Smooth muscle cell (in vitro differentiated cells): ENCODE measurements at regions not wholly inside any gene's neighbourhood (a gene's known extent, or its start where the extent isn't known, plus 50 kb on each side); places are given as distances from the start of the nearest gene placed in this dataset.

ENCODE experiments used
- DNase-seq: peaks from one replicate; lab custom pipeline; 2025; ENCODE audit not compliant: unreplicated experiment; lab: John Stamatoyannopoulos, UW
- H2AFZ ChIP-seq: fragments of 200-600 bp; sonication (generic); 2 replicates; pipeline ENCODE4 v1.6.0; 2016; ENCODE audit warnings: antibody characterized with exemption, low read depth, mild to moderate bottlenecking
- H3F3A ChIP-seq: fragments of 200-600 bp; sonication (generic); 2 replicates; pipeline ENCODE4 v1.6.0; 2017; ENCODE audit warnings: antibody characterized with exemption, low read depth
- H3K27ac ChIP-seq: fragments of 200-600 bp; sonication (generic); 2 replicates; pipeline ENCODE4 v1.5.1; 2016; ENCODE audit warnings: low read depth, mild to moderate bottlenecking
- H3K27me3 ChIP-seq: fragments of 200-600 bp; sonication (generic); 2 replicates; pipeline ENCODE4 v1.6.1; 2016; ENCODE audit warnings: low read depth, mild to moderate bottlenecking
- H3K36me3 ChIP-seq: fragments of 200-600 bp; sonication (generic); 2 replicates; pipeline ENCODE4 v1.5.1; 2016; ENCODE audit warnings: low read depth
- H3K4me1 ChIP-seq: fragments of 200-600 bp; sonication (generic); 2 replicates; pipeline ENCODE4 v1.5.1; 2016; ENCODE audit warnings: low read depth
- H3K4me2 ChIP-seq: fragments of 200-600 bp; sonication (generic); 2 replicates; pipeline ENCODE4 v1.6.0; 2016; ENCODE audit warnings: mild to moderate bottlenecking
- H3K4me3 ChIP-seq: fragments of 200-600 bp; sonication (generic); 2 replicates; pipeline ENCODE4 v1.5.1; 2016; ENCODE audit warnings: mild to moderate bottlenecking
- H3K79me2 ChIP-seq: fragments of 200-600 bp; sonication (generic); 2 replicates; pipeline ENCODE4 v1.6.0; 2016; ENCODE audit warnings: low read depth, mild to moderate bottlenecking
- H3K9ac ChIP-seq: fragments of 200-600 bp; sonication (generic); 2 replicates; pipeline ENCODE4 v1.6.0; 2016; ENCODE audit warnings: low read depth
- H3K9me3 ChIP-seq: fragments of 200-600 bp; sonication (generic); replicated peaks from 2 replicates; pipeline ENCODE4 v1.5.1; 2016; ENCODE audit warnings: low read depth
- H4K20me1 ChIP-seq: fragments of 200-600 bp; sonication (generic); 2 replicates; pipeline ENCODE4 v1.6.0; 2016; ENCODE audit warnings: low read depth
- WGBS: methylation state at CpG from one replicate; pipeline ENCODE4 v1.1.7; 2016; ENCODE audit warnings: low lambda C conversion rate; 5-methylcytosine and 5-hydroxymethylcytosine counted together
- TF ChIP-seq, protein P1 (sequence below): fragments of 200-600 bp; sonication (generic); IDR thresholded peaks from 2 replicates; pipeline ENCODE4 v1.5.1; 2017; ENCODE audit warnings: borderline replicate concordance, mild to moderate bottlenecking, antibody characterized with exemption; ENCODE audit not compliant: insufficient read depth, poor library complexity, severe bottlenecking

DNA sequence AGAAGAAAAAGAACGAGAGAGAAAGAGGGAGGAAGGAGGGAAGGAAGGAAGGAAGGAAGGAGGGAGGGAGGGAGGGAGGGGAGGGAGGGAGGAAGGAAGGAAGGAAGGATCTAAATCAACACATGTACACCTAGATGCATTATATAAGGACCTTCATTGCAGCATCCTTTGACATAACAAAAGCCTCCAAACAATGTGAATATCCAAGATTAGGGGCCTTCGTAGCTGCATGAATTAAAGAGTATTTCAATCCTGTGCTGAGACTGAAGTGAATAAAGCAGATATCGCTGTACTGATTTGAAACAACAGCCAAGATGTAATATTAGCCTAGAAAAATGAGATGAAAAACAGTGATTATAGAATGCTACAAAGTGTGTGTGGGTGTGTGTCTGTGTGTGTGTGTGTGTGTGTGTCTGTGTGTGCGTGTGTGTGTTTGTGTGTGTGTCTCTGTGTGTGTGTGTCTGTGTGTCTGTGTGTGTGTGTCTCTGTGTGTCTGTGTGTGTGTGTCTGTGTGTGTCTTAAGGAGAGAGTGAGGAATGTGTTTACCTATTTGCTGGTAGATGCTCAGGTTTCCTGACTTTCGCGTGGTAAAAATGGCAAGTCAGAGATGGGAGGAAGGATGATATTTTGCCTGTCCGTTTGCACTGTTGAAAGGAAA is 129.0 kb upstream of the PTPN1 start:
- H3K27me3 ChIP-seq = no peaks in the 10 kb centered on the region
- no peaks in the 10 kb centered on the region for H3F3A ChIP-seq
- H3K9ac ChIP-seq = no peak overlapping the region
- H4K20me1 ChIP-seq = no peaks in the 10 kb centered on the region
- 85% methylated on average over 7 of the region's 7 CpGs for WGBS
- no peak overlapping the region for H3K4me3 ChIP-seq
- no peak overlapping the region for H3K27ac ChIP-seq
- no peaks in the 10 kb centered on the region for H3K79me2 ChIP-seq
- H3K4me1 ChIP-seq = no peaks in the 10 kb centered on the region
- no peak overlapping the region for H2AFZ ChIP-seq
- H3K36me3 ChIP-seq = no peaks in the 10 kb centered on the region
- DNase-seq = no peak
- no peaks in the 10 kb centered on the region for H3K9me3 ChIP-seq
- TF ChIP-seq, protein P1, sequence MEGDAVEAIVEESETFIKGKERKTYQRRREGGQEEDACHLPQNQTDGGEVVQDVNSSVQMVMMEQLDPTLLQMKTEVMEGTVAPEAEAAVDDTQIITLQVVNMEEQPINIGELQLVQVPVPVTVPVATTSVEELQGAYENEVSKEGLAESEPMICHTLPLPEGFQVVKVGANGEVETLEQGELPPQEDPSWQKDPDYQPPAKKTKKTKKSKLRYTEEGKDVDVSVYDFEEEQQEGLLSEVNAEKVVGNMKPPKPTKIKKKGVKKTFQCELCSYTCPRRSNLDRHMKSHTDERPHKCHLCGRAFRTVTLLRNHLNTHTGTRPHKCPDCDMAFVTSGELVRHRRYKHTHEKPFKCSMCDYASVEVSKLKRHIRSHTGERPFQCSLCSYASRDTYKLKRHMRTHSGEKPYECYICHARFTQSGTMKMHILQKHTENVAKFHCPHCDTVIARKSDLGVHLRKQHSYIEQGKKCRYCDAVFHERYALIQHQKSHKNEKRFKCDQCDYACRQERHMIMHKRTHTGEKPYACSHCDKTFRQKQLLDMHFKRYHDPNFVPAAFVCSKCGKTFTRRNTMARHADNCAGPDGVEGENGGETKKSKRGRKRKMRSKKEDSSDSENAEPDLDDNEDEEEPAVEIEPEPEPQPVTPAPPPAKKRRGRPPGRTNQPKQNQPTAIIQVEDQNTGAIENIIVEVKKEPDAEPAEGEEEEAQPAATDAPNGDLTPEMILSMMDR = no peak
- no peak overlapping the region for H3K4me2 ChIP-seq

DNA sequence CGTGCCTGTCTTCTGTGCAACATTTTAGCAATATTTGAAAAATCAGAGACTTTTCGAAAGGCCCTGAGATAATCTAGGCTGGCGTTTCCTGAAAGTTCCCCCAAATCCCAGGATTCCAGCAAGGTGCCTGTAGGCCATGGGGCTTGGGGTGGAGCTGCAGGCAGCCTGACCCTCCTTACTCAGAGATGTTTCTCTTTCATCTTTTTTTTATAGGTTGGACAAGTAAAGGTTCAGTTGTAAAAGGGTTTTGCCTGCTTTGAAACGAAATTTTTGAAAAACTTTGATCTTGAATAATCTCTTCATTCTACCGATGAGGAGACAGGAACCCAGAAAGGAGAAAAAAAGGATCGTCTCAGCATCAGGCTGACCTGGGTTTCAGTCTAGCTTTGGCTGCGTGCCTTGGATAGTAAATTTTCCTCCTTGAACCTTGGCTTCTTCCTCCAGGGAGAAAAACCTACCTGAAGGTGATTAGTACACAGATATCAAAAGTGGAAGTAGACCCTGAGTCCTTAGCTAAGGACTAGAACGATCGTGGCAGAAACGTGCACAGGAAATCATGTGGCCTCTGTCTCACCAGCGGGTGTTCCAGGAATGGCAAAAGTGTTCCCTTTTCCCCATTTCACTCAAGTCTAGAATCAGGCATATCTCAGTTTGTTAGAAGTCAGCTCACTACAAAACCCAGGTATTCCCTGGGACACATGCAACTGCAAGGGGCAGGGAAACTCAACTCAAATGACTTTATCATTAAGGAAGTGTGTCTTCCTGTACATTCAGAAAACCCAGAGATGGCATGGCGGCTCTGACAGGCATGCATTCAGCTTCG is 128.2 kb upstream of the PTPN1 start:
- no peaks in the 10 kb centered on the region for H3K27me3 ChIP-seq
- no peaks in the 10 kb centered on the region for H3K4me1 ChIP-seq
- no peaks in the 10 kb centered on the region for H3K36me3 ChIP-seq
- no peak overlapping the region for H3K27ac ChIP-seq
- H3F3A ChIP-seq = no peaks in the 10 kb centered on the region
- H3K4me3 ChIP-seq = no peak overlapping the region
- H3K4me2 ChIP-seq = no peak overlapping the region
- no peaks in the 10 kb centered on the region for H4K20me1 ChIP-seq
- TF ChIP-seq, protein P1 = no peak
- no peaks in the 10 kb centered on the region for H3K79me2 ChIP-seq
- H2AFZ ChIP-seq = no peak overlapping the region
- WGBS = 83% methylated on average over 13 of the region's 13 CpGs
- H3K9me3 ChIP-seq = no peaks in the 10 kb centered on the region
- H3K9ac ChIP-seq = no peak overlapping the region
- no peak for DNase-seq

DNA sequence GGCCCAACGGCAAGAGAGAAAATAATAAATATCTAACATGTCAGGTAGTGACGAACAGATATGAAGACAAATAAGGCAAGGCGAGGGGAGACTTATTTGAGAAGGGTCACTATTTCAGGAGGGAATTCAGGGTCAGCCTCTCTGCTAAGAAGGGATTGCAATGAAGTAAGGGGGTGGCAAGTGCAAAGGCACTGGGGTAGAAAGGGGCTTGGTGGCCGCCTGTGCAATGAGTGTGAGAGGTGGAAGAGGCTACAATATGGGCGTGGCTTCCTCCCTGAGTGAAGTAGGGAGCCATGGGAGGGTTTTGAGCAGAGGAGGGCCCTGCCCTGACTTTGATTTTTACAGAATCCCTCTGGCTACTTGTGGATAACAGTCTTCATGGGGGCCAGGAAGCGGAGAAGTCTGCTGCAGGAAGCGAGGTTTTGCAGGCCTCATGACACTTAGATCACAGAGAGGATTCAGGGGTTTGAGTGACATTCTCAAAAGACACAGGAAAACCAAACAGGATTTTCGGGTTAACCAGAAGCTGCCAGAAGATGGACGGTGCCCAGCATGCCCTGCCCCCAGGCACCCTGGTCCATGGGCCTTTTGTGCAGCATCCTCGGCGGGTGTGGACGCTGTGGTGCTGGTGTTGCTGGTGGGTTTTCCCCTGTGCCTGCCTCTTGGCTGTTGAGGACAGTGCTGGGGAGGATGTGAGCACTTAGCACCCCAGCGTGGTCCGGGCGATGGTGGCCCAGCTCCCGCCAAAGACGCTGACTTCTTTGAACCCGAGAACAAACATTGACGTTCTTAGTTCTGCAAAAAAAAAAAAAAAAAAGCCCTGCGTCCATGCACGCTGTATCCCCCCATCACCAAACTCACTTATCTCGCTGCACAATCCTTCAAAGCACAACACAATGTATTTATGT is 124.2 kb upstream of the PTPN1 start:
- no peak overlapping the region for H3K9ac ChIP-seq
- H3K27ac ChIP-seq = no peak overlapping the region
- DNase-seq = no peak
- TF ChIP-seq, protein P1 = no peak
- no peaks in the 10 kb centered on the region for H3K36me3 ChIP-seq
- no peak overlapping the region for H2AFZ ChIP-seq
- WGBS = 87% methylated on average over 19 of the region's 22 CpGs
- peaks cover 5% of the 10 kb centered on the region for H3K4me1 ChIP-seq
- H3K9me3 ChIP-seq = no peaks in the 10 kb centered on the region
- H3K4me3 ChIP-seq = no peak overlapping the region
- no peaks in the 10 kb centered on the region for H3K79me2 ChIP-seq
- no peaks in the 10 kb centered on the region for H4K20me1 ChIP-seq
- no peak overlapping the region for H3K4me2 ChIP-seq
- no peaks in the 10 kb centered on the region for H3K27me3 ChIP-seq
- H3F3A ChIP-seq = no peaks in the 10 kb centered on the region
